NCI-H748 (cell line): ENCODE measurements at regions not wholly inside any gene's neighbourhood (a gene's known extent, or its start where the extent isn't known, plus 50 kb on each side); places are given as distances from the start of the nearest gene placed in this dataset.
A peak's percentile ranks its signal among the peaks of the same experiment; 100 is the strongest.

Source experiments
- DNase-seq: peaks from one replicate; lab custom pipeline; 2025; ENCODE audit not compliant: unreplicated experiment; lab: John Stamatoyannopoulos, UW

DNA sequence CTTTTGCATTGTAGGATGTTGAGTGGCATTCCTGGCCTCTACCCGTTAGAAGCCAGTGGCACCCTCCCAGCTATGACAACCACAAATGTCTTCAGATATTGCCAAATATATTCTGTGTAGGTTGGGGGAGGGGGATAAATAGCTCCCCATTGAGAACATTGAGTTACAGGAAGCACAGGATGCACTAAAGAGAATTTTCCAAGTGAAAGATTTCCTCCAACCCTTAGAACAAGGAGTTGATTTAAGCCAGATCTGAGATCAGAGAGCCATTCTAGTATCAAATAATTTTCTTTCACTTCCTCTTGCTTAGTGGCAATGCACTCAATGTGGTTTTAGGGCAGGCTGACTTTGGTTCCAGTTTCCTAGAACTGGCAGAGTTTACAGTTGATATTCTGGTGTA, 436.6 kb downstream of the C4orf33 start:
- no peak for DNase-seq

DNA sequence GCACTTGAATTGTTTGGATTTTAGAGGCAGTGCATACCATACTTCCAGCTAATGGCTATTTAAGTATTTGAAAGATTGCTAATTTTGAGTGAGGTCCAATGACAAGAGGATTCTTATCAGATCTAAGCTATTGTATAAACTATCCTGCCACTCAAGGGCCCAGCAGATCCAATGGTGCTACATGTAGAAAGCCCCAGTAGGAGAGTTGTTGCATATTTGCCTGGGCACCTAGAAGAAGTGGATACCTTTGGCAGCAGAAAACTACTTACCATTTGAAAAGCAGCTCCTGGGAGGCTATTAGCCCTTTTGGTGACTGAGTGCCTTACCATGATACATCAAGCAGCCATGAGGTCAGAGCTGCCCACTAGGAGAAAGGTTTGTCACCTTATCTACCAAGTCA, 447.3 kb downstream of the C4orf33 start:
- DNase-seq: no peak

DNA sequence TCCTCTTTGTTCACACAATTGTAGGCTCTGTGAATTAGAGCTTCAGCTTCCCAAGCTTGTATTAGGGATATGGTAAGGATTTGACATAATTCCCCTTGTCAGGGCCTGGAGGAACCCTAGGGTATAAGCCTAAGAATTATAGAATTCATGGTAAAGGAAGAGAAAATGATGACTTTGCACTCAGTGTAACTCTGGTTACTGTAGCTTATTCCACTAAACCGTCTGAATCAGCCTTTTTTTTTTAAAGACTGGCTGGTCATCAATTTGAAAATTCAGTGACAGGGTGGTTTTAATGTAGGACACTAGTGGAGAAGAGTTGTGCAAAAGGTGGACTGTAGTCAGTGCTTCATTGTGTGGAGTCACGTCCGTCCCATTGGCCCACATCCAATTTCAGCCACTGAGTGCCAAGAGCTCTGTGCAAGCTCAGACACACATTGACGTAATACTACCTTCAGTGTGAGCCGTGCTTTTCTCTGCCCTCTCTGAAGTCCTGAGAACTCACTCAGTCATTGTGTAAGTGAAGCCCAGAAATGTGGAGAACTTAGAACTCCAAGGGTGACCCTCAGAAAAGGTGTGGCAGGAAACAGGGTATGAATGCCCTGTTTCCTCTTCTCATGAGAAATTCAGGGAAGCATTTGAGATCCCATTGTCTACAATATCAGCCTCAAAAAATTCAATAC, 449.8 kb downstream of the C4orf33 start:
- peak; percentile 74 for DNase-seq

DNA sequence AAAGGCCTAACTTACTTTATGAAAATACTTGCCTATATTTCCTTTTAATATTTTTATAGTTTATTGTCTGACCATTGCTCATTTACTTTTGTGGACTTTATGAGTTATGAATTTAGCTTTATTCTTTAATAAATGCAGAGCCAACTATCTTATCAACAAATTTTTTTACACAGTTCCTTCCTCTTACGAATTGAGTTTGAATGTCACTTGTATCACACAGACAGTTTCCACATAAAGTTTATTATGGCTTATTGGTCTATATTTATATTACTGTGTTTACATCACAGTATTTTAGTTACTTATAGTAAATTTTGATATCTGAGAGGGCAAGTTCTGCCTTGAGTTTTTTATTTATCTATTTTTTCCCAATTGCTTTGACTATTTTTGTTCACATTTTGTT, 450.6 kb downstream of the C4orf33 start:
- DNase-seq: no peak

DNA sequence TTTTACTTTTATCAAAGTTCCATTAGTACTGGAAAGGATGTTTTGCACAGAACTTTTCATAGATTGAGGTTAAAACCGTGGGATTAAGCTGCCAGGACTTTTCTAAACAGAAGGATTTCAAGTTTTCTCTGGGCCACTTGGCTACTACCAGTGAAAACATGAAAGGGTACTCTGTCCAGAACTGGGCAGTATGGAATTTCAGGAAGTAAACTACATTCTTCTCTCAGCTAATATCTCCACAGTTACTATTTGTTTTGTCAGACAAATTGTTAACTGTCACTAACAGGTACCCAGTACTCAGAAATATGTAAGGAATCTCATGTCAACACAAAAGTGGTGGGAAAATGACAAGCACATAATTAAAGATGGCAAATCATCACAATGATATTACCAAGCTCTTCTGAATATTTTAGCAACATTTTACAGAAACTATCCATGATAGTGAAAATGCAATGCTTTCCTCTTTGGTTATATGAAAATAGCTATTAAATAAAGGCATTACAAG, 454.4 kb downstream of the C4orf33 start:
- no peak for DNase-seq

DNA sequence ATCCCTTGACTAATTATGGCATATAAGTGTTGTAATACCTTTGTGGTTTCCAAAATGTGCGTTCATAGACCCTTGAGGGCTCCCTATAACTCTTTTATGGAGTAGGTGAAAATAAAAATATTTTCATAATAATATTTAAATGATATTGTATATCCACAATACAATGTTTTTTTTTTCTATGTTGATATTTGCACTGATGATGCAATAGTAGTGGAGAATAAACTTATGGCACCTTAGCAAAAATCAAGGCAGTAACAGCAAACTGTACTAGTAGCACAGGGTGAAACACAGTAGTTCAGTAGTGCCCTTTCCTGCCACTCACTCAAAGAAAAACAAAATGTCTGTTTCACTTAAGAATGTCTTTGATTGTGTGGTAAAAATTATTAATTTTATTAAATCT, 465.3 kb downstream of the C4orf33 start:
- no peak for DNase-seq

DNA sequence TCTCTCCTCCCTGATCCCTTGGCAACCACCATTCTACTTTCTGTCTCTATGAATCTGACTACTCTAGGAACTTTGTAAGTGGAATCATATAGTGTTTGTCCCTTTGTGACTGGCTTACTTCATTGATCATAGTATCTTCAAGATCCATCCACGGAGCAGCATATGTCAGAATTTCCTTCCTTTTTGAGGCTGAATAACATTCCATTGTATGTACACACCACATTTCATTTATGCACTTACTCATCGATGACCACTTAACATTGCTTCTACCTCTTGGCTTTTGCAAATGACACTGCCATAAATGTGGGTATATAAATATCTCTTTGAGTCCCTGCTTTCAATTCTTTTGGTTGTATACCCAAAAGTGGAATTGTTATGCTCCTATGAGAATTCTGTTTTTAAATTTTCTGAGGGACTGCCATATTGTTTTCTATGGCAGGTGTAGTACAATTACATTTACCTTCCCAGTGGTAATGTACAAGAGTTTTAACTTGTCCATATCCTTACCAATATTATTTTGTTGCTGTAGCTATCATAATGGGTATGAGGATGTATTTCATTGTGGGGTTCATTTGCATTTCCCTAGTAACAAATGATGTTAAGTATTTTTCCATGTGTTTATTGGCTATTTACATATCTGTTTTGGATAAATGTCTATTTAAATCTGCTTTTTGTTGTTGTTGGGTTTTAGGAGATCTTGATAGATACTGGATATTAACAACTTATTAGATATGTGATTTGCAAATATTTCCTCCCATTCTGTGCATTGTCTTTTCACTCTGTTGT, 466.1 kb downstream of the C4orf33 start:
- DNase-seq: no peak

DNA sequence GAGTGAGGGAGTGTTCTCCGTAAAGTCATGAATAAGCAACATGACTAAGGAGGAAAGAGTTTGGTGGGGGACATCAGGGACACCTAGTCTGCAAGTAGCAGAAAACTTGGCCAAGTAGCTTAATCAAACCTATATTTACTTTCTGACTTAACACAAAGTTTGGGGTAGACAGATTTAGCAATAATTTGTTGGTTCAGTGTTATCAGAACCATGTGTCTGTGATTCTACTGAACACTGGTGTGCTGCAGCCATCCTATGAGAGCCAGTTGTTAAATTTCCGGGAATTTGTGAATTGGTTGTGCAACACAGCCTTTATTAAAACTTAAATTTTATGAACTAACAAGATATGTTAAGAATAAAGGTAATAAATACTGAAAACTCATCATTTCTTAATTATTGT, 469.3 kb downstream of the C4orf33 start:
- no peak for DNase-seq

DNA sequence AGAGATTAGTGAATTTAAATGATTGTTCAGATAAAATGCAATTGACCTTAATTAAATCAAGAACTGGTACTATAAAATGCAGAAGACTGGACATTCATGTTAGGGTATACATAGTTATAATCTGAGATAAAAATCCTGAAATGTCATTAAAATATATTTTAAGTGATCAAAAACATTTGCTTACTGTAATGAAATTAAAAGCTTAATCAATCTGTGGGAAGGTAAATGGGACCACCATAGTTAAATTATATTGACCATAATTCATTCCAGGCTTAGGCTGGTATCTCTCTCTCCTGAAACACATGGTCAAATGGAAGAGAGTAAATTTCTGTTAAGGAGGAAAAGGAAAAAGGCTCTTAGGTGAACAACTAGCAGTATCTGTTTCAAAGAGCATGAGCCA, 474.4 kb downstream of the C4orf33 start:
- no peak for DNase-seq

DNA sequence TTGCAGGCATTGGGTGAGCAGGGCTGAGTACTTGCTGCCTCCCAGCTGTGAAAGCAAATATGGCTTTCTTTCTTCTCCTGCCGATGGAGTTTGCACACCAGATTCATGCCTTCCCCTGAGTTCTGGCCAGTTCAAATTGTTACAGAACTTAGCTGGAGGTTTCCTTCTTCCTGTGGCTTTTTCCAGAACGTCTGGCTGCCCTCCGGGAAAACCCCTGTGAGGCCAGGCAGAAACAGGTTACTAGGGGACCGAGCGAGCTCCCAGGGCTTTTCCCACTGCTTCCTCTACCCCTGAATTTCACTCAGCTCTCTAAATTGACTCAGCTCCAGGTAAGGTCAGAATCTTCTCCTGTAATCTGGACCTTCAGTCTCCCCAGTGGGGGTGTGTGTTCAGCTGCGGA, 482.4 kb downstream of the C4orf33 start:
- no peak for DNase-seq

DNA sequence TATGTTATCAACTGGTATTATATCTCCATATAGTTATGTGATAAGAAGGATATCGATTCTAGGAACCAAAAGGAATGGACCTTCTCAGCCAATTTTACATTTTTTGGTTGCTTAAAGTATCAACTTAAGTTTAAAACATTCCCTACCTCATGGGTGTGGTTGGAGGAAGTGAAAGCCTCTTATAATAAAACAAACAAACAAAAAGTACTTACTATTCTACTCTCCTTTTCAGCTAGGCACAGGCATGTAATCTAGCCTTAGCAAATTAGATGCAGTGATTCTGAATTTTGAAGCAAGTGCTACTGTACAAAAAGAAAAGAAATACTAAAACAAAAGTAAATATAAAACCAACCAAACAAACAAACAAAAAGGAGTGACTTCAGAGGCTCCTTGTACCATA, 485.4 kb downstream of the C4orf33 start:
- no peak for DNase-seq

DNA sequence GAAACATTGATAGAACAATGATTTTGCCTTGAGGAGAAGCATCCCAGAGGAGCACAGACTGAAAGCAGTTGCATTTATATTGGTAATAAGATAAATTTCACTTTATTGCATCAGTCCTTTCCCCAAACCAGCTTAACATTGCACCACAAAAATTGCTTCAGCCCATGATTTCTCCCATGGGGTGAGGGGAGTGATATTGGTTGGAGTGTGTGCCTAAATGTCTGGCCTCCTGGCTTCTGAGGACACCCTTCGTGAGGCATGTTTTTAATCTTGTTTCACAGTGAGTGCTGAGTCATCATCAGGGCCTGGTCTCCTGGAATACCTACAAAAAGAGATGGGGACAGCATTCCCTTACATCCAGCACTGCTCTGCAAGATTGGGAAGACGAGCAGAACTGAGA, 487.9 kb downstream of the C4orf33 start:
- no peak for DNase-seq

DNA sequence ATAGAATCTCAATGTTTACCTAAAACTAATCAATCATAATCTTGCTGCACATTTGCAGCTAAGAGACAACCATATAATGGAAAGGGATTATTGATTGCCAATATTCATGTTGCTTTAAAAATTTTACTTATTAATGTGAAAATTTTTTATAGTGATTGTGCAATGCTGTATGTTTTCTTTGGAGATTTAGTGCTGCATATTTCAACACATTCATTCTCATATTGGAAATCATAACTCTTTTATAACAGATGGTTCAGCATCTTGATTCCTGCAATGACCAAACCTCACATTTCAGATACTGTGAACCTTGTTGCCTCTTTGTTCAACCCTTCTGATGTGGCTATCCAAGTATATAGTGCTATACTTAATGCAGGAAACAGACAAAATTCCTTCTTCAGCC, 502.6 kb downstream of the C4orf33 start:
- no peak for DNase-seq

DNA sequence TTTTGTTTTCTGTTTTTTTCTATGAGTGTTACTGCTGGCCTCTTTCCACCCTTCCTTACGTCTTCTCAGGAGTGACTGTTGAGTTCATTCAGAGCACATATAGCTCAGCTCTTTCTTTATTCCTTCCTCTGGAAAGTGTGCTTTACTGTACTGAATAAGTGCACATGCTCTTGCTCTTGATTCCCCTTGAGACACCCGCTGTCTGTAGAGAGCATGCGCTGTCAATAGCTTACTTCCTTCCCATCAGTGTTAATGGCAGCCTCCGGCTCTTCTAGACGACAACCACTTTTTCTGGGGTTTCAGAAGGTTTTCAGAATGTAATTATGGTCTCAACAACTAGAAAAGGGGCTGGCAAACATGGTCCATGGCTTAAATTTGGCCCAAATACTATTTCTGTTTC, 504.9 kb downstream of the C4orf33 start:
- no peak for DNase-seq

DNA sequence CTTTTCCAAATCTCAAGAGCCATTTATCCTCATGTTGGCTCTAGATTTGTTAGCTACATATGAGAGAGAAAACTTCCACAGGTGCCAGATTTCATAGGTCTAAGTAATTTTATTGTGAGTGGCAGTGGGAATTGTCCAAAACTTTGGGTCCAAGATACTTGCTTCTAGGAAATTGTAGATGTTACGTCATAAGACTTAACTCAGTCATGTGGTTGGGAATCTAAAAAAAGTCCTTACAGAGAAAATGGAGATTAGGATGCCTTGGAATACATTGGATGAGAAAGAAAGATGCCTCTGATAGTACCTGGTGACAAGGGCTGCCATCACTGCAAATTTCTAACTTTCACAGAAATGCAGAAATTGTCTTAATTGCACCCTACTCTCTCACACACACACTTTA, 506.5 kb downstream of the C4orf33 start:
- no peak for DNase-seq

DNA sequence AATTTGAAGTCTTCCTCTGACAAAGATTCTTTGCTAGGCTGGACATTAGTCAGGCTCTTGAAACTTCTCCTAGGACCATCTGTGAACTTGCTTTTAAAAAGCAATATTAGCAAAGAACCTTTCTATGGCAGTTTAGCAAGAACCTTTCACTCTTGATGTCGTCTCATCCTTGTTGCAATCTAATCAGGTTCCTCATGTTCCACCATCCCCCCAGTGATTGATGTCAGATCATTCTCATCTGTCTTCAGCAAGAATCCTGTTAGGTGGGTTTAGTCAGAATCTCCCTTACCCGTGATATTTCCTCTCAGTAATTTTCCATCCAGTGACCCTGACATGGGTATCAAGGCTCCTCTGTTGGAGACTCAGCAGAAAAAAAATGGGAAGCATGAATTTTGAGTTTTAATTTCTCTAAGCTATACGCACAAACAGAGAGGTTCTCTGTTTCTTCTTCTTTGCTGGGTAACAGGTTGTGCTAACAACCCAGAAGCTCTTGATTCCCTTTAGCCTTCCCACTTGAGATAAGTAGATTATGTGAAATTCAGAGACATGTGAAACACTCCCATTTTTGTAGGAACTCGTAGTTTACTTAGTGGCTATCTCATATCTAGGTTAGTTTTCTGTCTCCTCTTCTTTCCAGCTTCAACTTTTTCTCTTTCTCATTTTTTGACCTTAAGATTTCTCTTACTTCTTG, 507.4 kb downstream of the C4orf33 start:
- DNase-seq: no peak

DNA sequence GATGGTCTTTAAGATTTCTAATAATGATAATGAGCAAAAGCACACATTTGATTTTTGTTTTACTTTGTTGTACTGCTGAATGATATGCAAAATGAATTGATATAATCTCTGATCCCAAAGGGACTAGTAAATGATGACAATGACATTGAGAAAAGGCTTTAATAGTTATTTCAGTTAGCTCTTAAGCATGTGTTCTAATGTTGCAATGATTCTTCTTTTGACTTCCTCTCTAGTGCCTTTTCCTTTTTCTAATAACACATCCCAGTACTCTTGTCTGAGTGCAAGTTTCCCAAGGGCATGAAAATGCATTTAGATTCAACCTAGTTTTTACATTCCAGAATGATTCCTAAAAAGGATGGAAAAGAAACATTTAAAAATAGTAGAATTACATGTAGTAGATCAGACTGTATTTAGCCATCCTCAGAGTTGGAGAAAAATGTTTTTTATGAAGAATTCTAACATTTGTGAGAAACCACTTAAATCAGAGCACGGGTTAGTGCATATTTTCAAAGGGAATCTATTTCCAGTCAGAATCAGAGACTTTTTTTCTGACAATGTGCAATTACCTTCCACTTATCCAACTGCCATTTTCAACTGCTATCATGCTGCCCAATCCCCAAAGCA, 508.8 kb downstream of the C4orf33 start:
- DNase-seq: no peak

DNA sequence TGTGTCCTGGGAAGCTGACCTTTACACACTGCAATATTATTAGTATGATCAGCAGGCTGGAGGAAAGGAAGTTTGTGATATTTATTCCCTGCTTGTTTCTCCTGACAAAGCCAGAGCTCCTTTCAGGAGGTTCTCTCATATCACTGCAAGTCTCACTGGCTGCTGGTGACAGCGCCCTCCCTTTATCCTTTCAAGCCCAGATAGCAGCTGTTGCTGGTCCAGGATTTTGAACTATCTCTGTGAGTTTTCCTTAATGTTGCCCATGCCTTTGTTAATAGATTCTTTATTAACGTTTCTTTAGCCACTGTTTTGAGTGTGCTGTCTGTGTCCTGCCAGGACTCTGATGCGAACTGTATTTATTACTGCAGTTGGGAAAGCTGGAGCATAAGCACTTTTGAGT, 518.7 kb downstream of the C4orf33 start:
- no peak for DNase-seq

DNA sequence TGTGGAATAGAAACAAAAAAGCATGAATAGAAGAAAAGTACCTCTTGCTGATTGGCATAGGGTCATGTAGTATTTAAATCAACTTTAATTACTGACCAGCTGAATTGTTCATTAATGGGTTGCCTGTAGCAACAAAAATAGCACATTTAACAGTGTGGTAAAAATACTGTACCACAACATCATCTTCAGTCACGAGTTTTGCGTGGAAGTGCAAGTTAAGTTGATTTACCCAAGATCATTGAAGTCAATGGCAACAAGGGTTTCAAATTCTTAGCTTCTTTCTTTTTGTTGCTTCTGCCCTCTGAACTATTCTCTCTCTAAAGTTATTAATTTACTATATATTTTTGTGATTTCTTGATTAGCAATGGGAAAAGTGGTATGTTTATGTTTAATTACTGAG, 526.6 kb downstream of the C4orf33 start:
- DNase-seq: no peak

DNA sequence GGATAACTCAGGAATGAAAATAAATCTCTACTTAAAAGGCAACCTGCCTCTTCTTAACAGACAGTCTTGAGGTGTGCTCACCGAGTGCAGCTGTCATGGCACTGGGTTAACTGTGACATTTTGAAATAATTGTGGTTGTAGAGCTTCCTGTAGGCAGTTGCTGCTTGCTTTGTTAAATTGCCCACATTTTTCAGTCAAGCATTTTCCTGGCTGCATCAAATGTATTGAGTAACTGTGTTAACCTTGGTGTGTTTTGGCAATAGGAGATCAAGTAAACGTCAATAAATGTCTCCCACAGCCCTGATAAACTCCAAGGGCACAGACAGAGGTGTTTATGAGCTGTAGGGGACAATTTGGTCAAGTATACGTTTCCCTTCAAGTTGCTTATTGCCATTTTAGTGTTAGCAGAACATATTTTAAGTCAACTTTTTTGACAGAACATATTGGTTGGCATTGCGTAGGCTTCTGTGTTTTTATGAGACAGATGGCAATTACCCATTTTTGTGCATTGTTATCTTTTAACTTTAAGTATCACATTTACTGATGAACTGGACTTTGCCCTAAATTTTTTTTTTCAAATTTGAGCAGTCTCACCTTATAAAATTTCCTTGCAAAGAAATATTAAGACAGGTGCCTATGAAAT, 527.4 kb downstream of the C4orf33 start:
- DNase-seq: no peak

DNA sequence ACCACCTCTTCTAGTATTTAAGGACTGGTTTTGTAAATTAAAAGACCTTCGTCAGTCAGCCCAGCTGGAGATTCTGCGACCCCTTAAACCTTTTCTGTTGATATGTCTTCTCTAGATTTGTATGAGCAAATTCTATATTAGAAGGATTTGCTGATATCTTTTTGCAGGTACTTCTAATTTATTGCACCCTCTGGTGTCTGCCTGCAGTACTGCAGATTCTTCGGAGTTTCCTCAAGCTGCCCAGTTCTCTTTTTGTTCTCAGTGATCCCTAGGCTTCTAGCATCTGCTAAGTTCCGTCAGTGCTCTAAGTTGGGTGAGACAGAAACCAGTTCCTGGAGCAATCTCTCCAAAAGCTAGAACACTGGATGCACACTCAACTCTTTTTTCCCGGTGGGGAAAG, 545.2 kb downstream of the C4orf33 start:
- peak; percentile 45 for DNase-seq
